Fibroblast of the aortic adventitia (primary cell): ENCODE measurements at regions not wholly inside any gene's neighbourhood (a gene's known extent, or its start where the extent isn't known, plus 50 kb on each side); places are given as distances from the start of the nearest gene placed in this dataset. TPM values are rescaled to one million over a fixed set of nuclear protein-coding genes. Genes with fewer than 3 reads are reported as not detected.

ENCODE experiments used
- DNase-seq: peaks from one replicate; pipeline ENCODE4 v3.0.0-alpha.2; 2010; ENCODE audit warnings: low read depth
- H3K4me3 ChIP-seq: 2 replicates; pipeline ENCODE4 v1.5.1; 2011; ENCODE audit warnings: low read depth, mild to moderate bottlenecking, control low read depth, low read length, moderate library complexity
- CTCF ChIP-seq: IDR thresholded peaks from 2 replicates; pipeline ENCODE4 v1.5.1; 2011; ENCODE audit warnings: mild to moderate bottlenecking, low read length, control low read depth, inconsistent platforms; ENCODE audit not compliant: insufficient read depth
- small RNA-seq: library from RNA; depleted of rRNA; stranded (forward); fragments of <200 nt; gene quantifications from one replicate; pipeline ENCODE3, GENCODE V24; 2012

DNA sequence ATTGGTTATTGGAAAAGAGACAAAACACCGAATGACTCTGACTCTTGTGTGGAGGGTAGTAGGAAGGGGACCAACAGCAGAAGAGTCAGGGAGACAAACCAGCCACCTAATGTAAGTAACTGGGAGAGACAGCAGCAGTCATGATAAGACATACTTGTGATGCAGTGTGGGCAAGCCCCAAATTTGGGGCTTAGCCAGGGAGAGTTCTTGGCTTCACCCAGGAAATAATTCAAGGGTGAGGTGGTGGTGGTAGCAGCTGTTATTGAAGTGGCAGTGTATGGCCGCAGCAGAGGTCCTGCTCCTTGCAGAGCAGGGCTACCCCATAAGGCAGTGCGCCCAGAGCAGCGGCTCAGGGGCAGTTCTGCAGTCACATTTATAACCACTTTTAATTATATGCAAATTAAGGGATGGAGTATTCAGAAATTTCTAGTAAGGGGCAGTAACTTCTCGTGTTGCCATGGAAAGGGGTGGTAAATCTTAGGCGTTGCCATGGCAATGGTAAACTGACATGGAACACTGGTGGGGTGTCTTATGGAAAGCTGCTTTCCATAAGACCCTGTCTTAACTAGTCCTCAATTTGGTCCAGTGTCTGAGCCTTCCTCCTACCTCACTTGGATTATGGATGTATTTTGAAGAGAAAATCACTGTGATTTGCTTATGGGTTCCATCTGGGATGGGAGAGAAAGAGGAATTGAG, 317.1 kb downstream of the PHKB start:
- H3K4me3 ChIP-seq = no peak overlapping the region
- TF ChIP-seq CTCF = no peak
- no peak for DNase-seq

GRCh38 chr16:47777220-47777619, 316.1 kb downstream of the PHKB start:
- peak; percentile 64 for DNase-seq
- no peak for TF ChIP-seq CTCF
- no peak overlapping the region for H3K4me3 ChIP-seq

DNA sequence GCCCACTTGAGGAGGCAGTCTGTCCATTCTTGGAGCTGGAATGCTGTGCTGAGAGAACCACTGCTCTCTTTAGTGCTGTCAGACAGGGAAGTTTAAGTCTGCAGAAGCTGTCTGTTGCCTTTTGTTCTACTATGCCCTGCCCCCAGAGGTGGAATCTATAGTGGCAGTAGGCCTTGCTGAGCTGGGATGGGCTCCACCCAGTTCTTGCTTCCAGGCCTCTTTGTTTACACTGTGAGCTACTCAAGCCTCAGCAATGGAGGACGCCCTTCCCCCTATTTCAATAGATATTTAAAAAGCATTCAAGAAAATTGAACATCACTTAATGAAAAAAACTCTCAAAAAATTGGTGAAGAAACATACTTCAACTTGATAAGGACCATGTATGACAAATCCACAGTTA, 313.5 kb downstream of the PHKB start:
- peak; percentile 46 for DNase-seq
- no peak overlapping the region for H3K4me3 ChIP-seq
- TF ChIP-seq CTCF = peak; percentile 32

DNA sequence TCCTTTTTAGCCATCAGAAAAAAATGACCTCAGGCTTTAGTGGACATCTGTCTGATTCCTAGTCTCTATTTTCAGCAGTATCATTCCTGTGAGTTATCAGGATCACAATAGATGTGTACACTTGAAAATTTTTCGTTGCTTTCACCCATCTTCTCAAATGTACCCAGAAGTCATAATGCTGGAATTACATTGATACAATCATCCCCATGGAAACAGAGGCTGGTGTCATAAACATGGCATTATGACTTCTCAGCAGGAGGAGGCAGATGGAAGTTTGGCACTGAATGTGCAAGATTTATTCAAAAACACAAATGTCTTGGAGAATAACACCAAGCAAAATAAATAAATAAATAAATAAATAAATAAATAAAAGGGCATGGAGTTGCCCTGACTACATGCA, 292.5 kb downstream of the PHKB start:
- no peak for TF ChIP-seq CTCF
- DNase-seq = no peak
- no peak overlapping the region for H3K4me3 ChIP-seq

Small RNA genes in the stretch of these regions (small RNA-seq; reads per million reads assigned to genes)
- not detected for gene AC141846.1
